Mesothelial cell of epicardium (in vitro differentiated cells): ENCODE measurements at regions not wholly inside any gene's neighbourhood (a gene's known extent, or its start where the extent isn't known, plus 50 kb on each side); places are given as distances from the start of the nearest gene placed in this dataset.

ENCODE experiments used
- DNase-seq, 2 experiments: peaks; one replicate each; pipeline ENCODE4 v3.0.0; 2021; ENCODE audit warnings: low spot score in 2 of 2; ENCODE audit not compliant: unreplicated experiment in 2 of 2
- H3K27ac Mint-ChIP-seq: 2 replicates; pipeline ENCODE4 v1.8.0; 2021; ENCODE audit warnings: mixed read lengths
- H3K27me3 Mint-ChIP-seq: 2 replicates; pipeline ENCODE4 v1.8.0; 2021; ENCODE audit warnings: low read depth, mixed read lengths
- H3K36me3 Mint-ChIP-seq: 2 replicates; pipeline ENCODE4 v1.8.0; 2021; ENCODE audit warnings: mixed read lengths
- H3K4me1 Mint-ChIP-seq: 2 replicates; pipeline ENCODE4 v1.8.0; 2021; ENCODE audit warnings: mixed read lengths
- H3K4me3 Mint-ChIP-seq: 2 replicates; pipeline ENCODE4 v1.8.0; 2021; ENCODE audit warnings: mild to moderate bottlenecking, moderate library complexity, mixed read lengths
- H3K9me3 Mint-ChIP-seq: 2 replicates; pipeline ENCODE4 v1.8.0; 2021; ENCODE audit warnings: mixed read lengths
- TF ChIP-seq, protein P1 (sequence below): fragments of 200-600 bp; sonication (generic); IDR thresholded peaks from one replicate; pipeline ENCODE4 v1.5.0; 2021; ENCODE audit warnings: antibody characterized with exemption; ENCODE audit not compliant: unreplicated experiment

DNA sequence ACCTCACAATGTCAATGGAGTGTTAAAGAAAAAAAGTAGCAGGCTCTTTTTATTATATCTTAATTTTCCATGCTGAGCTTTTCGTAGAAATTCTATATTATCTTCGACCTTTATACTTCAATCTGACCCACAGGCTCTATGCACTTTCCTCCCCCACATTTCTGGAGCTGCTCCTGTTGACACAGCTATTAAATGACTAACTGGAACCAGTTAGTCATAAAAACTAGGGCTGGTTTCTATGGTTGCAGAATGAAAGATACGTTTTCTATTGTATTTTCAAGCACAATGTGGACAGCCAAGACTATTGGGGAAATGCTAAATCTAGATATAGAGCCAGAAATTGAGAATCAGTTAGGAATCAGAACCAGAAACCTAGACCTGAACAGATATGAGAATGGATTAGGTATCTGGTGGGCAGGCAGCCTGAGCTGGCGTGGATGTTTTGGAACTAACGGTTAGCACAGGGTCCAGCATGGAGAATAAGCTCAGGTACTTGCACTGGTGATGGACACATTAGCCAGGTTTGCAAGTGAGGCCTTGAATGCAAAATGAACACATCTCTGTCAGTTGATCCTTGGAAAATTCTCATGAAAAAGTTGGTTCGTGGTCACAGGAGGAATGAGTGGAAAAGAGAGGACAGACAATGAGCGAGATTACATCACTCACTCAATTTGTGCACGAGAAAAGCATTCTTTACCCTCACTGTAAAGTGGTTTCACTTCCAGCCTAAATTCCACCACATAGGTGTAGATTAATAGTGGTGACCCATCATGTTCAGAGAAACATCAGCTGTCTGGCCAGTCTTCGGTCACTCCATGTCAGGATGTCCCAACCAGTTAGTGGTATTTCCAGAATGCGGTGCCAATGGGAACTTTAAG lies 144.6 kb upstream of the EPHA4 start:
- Mint-ChIP-seq H3K27ac (no peak overlapping the region), H3K9me3 (peaks cover 6% of the 10 kb centered on the region), H3K27me3 (peaks cover 8% of the 10 kb centered on the region), H3K4me1 (peaks cover 14% of the 10 kb centered on the region), H3K4me3 (no peak overlapping the region), H3K36me3 (no peaks in the 10 kb centered on the region)
- DNase-seq: no peak
- TF ChIP-seq, protein P1, sequence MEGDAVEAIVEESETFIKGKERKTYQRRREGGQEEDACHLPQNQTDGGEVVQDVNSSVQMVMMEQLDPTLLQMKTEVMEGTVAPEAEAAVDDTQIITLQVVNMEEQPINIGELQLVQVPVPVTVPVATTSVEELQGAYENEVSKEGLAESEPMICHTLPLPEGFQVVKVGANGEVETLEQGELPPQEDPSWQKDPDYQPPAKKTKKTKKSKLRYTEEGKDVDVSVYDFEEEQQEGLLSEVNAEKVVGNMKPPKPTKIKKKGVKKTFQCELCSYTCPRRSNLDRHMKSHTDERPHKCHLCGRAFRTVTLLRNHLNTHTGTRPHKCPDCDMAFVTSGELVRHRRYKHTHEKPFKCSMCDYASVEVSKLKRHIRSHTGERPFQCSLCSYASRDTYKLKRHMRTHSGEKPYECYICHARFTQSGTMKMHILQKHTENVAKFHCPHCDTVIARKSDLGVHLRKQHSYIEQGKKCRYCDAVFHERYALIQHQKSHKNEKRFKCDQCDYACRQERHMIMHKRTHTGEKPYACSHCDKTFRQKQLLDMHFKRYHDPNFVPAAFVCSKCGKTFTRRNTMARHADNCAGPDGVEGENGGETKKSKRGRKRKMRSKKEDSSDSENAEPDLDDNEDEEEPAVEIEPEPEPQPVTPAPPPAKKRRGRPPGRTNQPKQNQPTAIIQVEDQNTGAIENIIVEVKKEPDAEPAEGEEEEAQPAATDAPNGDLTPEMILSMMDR: no peak

DNA sequence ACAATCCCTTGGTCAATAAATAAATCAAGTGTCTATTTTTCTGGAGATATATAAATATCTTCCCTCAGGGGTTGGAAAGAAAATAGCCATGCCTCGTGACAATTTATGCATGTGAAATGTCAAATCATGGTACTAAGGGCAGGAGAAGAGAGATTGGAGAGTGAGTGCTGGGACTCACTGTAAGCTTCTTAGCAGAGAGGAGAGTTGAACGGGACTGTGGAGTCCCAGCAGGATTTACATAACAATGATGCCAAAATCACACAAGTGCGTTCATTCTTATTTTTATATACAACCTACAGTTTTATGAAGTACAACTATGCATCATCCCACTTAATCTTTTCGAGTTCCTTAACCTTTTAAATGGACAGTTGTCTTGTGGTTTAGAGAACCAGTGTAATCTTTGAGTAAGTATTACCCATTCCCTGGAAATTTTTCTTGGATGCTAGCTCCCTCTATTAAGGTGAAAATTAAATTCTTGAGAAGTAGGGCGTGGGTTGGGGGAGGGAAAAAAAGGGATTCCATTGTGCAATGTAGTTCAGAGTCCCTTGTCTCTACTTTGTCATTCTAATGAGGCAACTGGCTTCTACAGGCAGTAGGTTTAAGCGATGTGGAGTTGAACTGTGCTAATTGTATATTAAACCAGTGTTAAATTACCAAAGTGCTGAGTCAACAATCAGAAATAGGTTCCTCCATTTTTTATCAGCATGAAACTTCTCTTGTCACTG lies 143.6 kb upstream of the EPHA4 start:
- Mint-ChIP-seq H3K27me3 (peaks cover 8% of the 10 kb centered on the region), H3K4me1 (peaks cover 22% of the 10 kb centered on the region), H3K36me3 (no peaks in the 10 kb centered on the region), H3K27ac (no peak overlapping the region), H3K4me3 (no peak overlapping the region), H3K9me3 (peaks cover 6% of the 10 kb centered on the region)
- DNase-seq: no peak
- TF ChIP-seq, protein P1: no peak

DNA sequence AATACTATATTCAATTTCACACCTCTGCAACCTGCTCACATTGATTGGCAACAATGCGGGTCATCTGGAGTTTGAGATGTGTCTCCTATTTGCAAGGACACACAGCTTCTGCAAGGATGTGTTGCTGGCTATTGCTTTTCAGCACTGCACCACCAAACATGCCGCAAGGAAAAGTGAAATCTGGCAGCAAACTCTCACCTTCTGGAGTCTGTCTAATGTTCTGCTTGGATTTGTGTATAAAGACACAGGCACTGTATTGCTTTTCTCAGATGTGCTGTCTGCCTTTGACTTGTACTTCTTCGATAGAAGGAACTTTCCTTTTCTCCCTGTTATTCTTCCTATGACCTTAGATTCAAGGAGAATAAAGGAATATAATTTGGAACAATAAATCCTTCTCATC lies 138.6 kb upstream of the EPHA4 start:
- H3K36me3 Mint-ChIP-seq: no peaks in the 10 kb centered on the region
- H3K27me3 Mint-ChIP-seq: peaks cover 10% of the 10 kb centered on the region
- H3K4me3 Mint-ChIP-seq: no peak overlapping the region
- no peak overlapping the region for H3K27ac Mint-ChIP-seq
- no peak for DNase-seq
- peaks cover 25% of the 10 kb centered on the region for H3K4me1 Mint-ChIP-seq
- TF ChIP-seq, protein P1: no peak
- no peaks in the 10 kb centered on the region for H3K9me3 Mint-ChIP-seq

DNA sequence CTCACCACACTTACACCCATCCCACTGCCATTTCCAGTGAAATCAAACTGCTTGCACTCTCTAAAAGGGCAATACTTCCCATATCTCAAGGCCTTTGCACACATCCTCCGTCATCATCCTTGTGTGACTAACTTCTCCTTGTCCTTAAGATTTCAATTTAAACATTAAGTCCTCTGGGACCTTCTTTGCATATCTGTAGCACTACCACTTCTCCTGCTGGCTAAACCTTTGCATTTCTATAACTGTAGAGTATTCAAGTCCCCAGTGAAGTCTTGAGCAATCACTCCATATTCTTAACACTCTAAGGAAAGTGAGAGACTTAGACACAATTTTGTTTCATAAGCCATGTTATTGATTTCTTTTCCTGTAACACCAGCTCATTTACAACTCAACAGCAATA lies 136.8 kb upstream of the EPHA4 start:
- Mint-ChIP-seq H3K9me3 (no peaks in the 10 kb centered on the region), H3K27me3 (peaks cover 8% of the 10 kb centered on the region), H3K36me3 (no peaks in the 10 kb centered on the region), H3K4me3 (no peak overlapping the region), H3K27ac (no peak overlapping the region), H3K4me1 (peaks cover 19% of the 10 kb centered on the region)
- DNase-seq: no peak
- TF ChIP-seq, protein P1: no peak

DNA sequence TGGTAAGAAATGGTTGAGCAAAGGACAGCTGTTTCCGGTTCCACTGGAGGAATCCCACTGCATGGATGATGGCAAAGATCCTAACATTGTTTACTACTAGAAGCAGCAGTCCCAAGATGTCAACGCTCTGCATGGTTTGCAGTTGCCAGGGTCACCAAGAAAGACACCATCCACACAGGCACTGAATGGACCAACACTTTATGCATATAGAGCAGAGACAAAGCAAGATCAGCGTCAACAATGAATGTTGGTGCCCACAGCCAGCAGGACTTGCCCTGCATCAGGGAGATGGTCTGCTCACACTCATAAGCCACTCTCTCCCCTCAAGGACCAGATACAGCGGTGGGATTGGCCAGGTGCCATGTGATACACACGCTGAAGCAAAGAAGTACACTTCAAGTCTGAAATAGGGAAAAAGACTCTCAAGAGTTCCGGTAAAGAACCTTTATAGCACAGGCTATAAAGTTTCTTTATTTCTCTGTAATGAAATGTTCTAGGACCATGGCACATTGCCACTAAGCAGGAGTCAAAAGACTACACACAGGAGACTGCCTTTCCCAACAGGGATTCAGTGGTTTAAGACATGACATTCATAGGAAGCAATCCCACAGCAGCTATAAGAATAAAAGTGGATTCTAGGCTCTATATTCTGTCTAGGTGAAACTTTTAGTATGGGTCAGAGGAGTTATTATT lies 133.2 kb upstream of the EPHA4 start:
- no peaks in the 10 kb centered on the region for H3K36me3 Mint-ChIP-seq
- H3K4me3 Mint-ChIP-seq: no peak overlapping the region
- TF ChIP-seq, protein P1: no peak
- H3K27me3 Mint-ChIP-seq: peaks cover 2% of the 10 kb centered on the region
- H3K9me3 Mint-ChIP-seq: no peaks in the 10 kb centered on the region
- H3K27ac Mint-ChIP-seq: no peak overlapping the region
- DNase-seq: no peak
- H3K4me1 Mint-ChIP-seq: peaks cover 8% of the 10 kb centered on the region
